ENCODE measurements at regions not wholly inside any gene's neighbourhood (a gene's known extent, or its start where the extent isn't known, plus 50 kb on each side); places are given as distances from the start of the nearest gene placed in this dataset.

DNA sequence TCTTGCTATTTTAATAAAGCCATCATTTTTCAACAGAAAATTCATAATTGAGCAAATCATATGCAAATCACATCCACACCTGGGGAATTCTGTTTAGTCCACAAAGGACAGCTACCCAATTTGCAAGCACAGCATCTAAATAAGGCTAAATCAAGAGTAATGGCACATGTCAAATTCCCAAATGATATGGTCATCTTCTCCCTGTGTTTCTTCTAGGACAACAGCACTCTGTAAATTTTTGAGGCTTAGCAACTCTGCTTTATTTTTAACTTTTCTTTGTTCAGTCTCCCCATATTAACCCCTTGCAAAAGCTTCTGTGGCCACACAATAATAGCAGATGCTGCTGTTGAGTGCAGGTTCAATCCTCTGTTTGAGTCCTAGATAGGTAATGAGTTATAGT, 155.6 kb upstream of the DAAM1 start:
- Histone ChIP-seq H3K4me1 (no peaks in the 10 kb centered on the region), H3K4me3 (no peak overlapping the region), H3K9me3 (replicated peaks) (no peaks in the 10 kb centered on the region), H3K36me3 (no peaks in the 10 kb centered on the region), H3K27me3 (ENCODE audit: low read depth) (no peaks in the 10 kb centered on the region), H3K27ac (replicated peaks) (no peak overlapping the region)
- intact Hi-C loops (cut with micrococcal nuclease): no loop called here
- DNase-seq: no peak
- TF ChIP-seq, protein P1, sequence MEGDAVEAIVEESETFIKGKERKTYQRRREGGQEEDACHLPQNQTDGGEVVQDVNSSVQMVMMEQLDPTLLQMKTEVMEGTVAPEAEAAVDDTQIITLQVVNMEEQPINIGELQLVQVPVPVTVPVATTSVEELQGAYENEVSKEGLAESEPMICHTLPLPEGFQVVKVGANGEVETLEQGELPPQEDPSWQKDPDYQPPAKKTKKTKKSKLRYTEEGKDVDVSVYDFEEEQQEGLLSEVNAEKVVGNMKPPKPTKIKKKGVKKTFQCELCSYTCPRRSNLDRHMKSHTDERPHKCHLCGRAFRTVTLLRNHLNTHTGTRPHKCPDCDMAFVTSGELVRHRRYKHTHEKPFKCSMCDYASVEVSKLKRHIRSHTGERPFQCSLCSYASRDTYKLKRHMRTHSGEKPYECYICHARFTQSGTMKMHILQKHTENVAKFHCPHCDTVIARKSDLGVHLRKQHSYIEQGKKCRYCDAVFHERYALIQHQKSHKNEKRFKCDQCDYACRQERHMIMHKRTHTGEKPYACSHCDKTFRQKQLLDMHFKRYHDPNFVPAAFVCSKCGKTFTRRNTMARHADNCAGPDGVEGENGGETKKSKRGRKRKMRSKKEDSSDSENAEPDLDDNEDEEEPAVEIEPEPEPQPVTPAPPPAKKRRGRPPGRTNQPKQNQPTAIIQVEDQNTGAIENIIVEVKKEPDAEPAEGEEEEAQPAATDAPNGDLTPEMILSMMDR (IDR thresholded peaks at IDR 0.05; ENCODE audit: borderline replicate concordance): no peak

DNA sequence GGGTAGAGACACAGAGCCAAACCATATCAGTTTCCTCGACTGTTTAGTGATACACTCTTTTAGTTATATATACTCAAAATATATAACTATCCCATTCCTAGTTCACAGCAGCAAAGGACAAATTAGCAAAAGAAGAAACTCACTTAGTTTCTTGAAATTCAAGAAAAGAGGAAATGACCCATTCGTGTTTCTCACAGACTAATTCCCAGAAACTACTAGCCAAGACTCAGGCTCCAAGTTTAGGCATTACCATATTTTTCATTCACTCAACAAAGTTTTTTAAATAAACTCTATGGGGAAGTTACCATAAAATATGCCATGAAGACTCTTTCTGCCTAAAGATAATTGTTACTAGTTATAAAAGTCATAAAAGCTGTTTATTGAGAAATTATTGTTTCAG, 152.3 kb upstream of the DAAM1 start:
- TF ChIP-seq, protein P1 (IDR thresholded peaks at IDR 0.05; ENCODE audit: borderline replicate concordance): no peak
- Histone ChIP-seq H3K4me3 (no peak overlapping the region), H3K27me3 (ENCODE audit: low read depth) (no peaks in the 10 kb centered on the region), H3K27ac (replicated peaks) (no peak overlapping the region), H3K36me3 (no peaks in the 10 kb centered on the region), H3K4me1 (no peaks in the 10 kb centered on the region), H3K9me3 (replicated peaks) (no peaks in the 10 kb centered on the region)
- no peak for DNase-seq
- intact Hi-C loops (cut with micrococcal nuclease): no loop called here

DNA sequence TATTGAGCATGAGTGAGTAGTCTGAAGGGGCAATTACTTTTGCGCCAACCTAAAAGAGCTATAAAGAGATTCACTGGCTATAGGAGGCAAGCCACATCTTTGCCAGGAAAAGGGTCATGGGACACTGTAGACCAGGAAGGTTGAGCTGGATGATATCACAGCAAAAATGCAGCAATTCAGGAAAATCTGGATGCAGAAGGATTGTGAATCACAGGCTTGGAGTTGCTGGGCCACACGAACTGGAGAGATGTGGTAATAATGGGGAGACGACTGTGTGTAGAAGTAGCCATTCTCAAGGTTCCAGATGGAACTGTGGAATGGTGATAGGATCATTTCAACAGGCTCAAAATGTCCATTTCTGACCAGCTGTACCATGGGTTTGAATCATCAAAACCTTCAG, 151.4 kb upstream of the DAAM1 start:
- H3K9me3 ChIP-seq (replicated peaks): no peaks in the 10 kb centered on the region
- no peak overlapping the region for H3K4me3 ChIP-seq
- TF ChIP-seq, protein P1 (IDR thresholded peaks at IDR 0.05; ENCODE audit: borderline replicate concordance): no peak
- H3K27me3 ChIP-seq (ENCODE audit: low read depth): no peaks in the 10 kb centered on the region
- no peaks in the 10 kb centered on the region for H3K4me1 ChIP-seq
- no peak overlapping the region for H3K27ac ChIP-seq (replicated peaks)
- intact Hi-C loops (cut with micrococcal nuclease): no loop called here
- no peak for DNase-seq
- H3K36me3 ChIP-seq: no peaks in the 10 kb centered on the region

DNA sequence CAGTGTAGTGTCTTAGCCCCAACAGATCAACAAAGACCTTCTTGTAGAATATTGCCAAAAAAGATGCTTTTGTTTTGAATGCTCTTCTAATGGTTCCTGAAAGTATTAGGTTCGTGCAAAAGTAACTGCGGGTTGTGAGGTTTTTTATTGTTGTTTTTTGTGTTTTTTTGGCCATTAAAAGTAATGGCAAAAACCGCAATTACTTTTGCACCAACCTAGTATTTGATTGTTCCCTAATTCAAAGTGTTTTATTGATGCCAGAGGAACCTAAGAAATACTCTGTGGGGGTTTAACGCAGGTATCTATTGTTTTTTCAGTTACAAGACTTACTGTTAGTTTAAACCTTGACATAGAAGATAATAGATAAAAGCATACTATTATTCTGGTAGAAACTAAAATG, 150.8 kb upstream of the DAAM1 start:
- intact Hi-C loops (cut with micrococcal nuclease): no loop called here
- DNase-seq: no peak
- Histone ChIP-seq H3K4me1 (no peaks in the 10 kb centered on the region), H3K9me3 (replicated peaks) (no peaks in the 10 kb centered on the region), H3K4me3 (no peak overlapping the region), H3K36me3 (no peaks in the 10 kb centered on the region), H3K27ac (replicated peaks) (no peak overlapping the region), H3K27me3 (ENCODE audit: low read depth) (no peaks in the 10 kb centered on the region)
- TF ChIP-seq, protein P1 (IDR thresholded peaks at IDR 0.05; ENCODE audit: borderline replicate concordance): no peak

DNA sequence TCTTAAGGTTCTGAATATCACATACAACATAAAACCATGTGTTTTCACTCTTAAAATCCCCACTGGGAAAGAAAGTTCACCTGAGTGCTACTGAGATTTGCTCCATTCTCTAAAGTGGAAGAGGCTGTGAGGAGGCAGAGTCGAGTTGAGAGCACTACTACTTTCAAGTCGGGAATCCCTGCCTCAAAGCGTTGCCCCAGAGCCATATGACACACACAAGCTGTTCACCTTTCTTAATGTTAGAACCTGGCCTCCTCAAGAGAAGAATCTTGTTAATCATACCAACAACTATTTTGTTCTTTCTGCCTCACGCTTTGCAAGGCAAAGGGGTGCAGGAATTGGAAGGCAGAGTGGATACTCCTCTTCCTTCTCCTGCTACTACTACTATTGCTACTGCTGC, 149.7 kb upstream of the DAAM1 start:
- Histone ChIP-seq H3K27me3 (ENCODE audit: low read depth) (no peaks in the 10 kb centered on the region), H3K4me1 (no peaks in the 10 kb centered on the region), H3K4me3 (no peak overlapping the region), H3K36me3 (no peaks in the 10 kb centered on the region), H3K27ac (replicated peaks) (no peak overlapping the region), H3K9me3 (replicated peaks) (no peaks in the 10 kb centered on the region)
- intact Hi-C loops (cut with micrococcal nuclease): no loop called here
- no peak for DNase-seq
- TF ChIP-seq, protein P1 (IDR thresholded peaks at IDR 0.05; ENCODE audit: borderline replicate concordance): no peak

DNA sequence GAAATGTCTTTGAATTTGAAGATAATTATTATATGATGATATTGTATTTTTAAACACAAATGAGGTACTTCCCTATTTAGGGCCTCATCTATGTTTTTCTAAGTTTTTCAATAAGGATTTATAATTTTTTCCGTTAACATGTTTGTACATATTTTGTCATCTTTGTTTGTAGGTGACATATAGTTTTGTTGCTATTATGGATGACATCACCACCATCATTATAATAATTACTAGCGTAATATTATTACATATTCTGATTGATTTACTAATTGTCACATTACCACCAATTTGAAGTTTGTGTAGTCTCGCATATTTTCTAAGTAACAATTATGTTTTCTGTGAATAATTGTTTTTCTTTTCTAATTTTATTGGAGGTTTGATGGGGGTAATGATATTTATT, 147.2 kb upstream of the DAAM1 start:
- no peak overlapping the region for H3K4me3 ChIP-seq
- DNase-seq: no peak
- H3K36me3 ChIP-seq: no peaks in the 10 kb centered on the region
- TF ChIP-seq, protein P1 (IDR thresholded peaks at IDR 0.05; ENCODE audit: borderline replicate concordance): no peak
- no peaks in the 10 kb centered on the region for H3K27me3 ChIP-seq (ENCODE audit: low read depth)
- H3K4me1 ChIP-seq: no peaks in the 10 kb centered on the region
- intact Hi-C loops (cut with micrococcal nuclease): no loop called here
- H3K27ac ChIP-seq (replicated peaks): no peak overlapping the region
- H3K9me3 ChIP-seq (replicated peaks): no peaks in the 10 kb centered on the region

All from left ventricle myocardium inferior (tissue), 1 donor.